Body of pancreas (tissue), 4 donors: ENCODE measurements at regions not wholly inside any gene's neighbourhood (a gene's known extent, or its start where the extent isn't known, plus 50 kb on each side); places are given as distances from the start of the nearest gene placed in this dataset.

Experiments
- ATAC-seq: fragments of 150-250 bp; one replicate; pipeline ENCODE4 v1.9.1; 2016
- DNase-seq, 4 donors: peaks; one replicate each; pipeline ENCODE4 v3.0.0-alpha.2; 2019
- H3K27ac ChIP-seq, 4 donors: fragments of 200-600 bp; sonication (generic); 1 replicate in 3 of 4; 2 replicates in 1 of 4; pipeline versions ENCODE4 v1.5.1 to v1.6.1; 2016 to 2019; ENCODE audit warnings: mild to moderate bottlenecking in 1 of 4, mixed read lengths in 1 of 4, moderate library complexity in 1 of 4
- H3K27me3 ChIP-seq, 2 donors: fragments of 200-600 bp; sonication (generic); one replicate each; pipeline ENCODE4 v1.6.0; 2016; ENCODE audit warnings: mild to moderate bottlenecking in 1 of 2
- H3K36me3 ChIP-seq, 2 donors: fragments of 200-600 bp; sonication (generic); replicated peaks in 1 of 2; 2 replicates each; pipeline ENCODE4 v1.5.1; 2016; ENCODE audit warnings: low read depth in 2 of 2; ENCODE audit not compliant: insufficient read depth in 1 of 2
- H3K4me1 ChIP-seq: fragments of 200-600 bp; sonication (generic); one replicate; pipeline ENCODE4 v1.6.0; 2016
- H3K4me3 ChIP-seq, 2 donors: fragments of 200-600 bp; sonication (generic); 1 replicate in 1 of 2; 2 replicates in 1 of 2; pipeline ENCODE4 v1.5.1; 2016 to 2019
- H3K9me3 ChIP-seq, 3 donors: fragments of 200-600 bp; sonication (generic); 1 replicate in 2 of 3; 2 replicates in 1 of 3; pipeline ENCODE4 v1.5.1; 2016
- CTCF ChIP-seq, 7 experiments: fragments of 450-650 bp in 4 of 7; fragments of 200-600 bp in 3 of 7; sonication (generic) in 3 of 7; IDR thresholded peaks; one replicate each; pipeline ENCODE4 v1.5.1; 2016 to 2019; ENCODE audit warnings: antibody characterized with exemption in 7 of 7
- POLR2A ChIP-seq, 3 donors: fragments of 450-650 bp; IDR thresholded peaks; one replicate each; pipeline ENCODE4 v1.6.1; 2016; ENCODE audit warnings: antibody characterized with exemption in 3 of 3, mild to moderate bottlenecking in 2 of 3
- WGBS, 2 donors: methylation state at CpG; one replicate each; pipeline ENCODE4 v1.1.5; 2017; 5-methylcytosine and 5-hydroxymethylcytosine counted together
- intact Hi-C: fragments of 100-400 bp; cut with DNase I; formaldehyde crosslinking; loops from one replicate; pipeline ENCODE4 v1.15.1; 2023

GRCh38 chr18:10340821-10341220, 113.6 kb upstream of the APCDD1 start:
- Histone ChIP-seq H3K4me1 (no peaks in the 10 kb centered on the region), H3K36me3 (no peaks in the 10 kb centered on the region), H3K4me3 (no peak overlapping the region), H3K9me3 (no peaks in the 10 kb centered on the region), H3K27me3 (no peaks in the 10 kb centered on the region), H3K27ac (no peak overlapping the region)
- no peak for TF ChIP-seq CTCF (IDR thresholded peaks at IDR 0.05)
- no peak for TF ChIP-seq POLR2A (IDR thresholded peaks at IDR 0.05)
- ATAC-seq (no peak), DNase-seq (no peak)
- WGBS, 2 donors = 91 to 96% methylated on average over 4 to 5 of the region's 5 CpGs
- intact Hi-C loops = no loop called here

GRCh38 chr18:10343778-10344177, 110.7 kb upstream of the APCDD1 start:
- H3K4me3 ChIP-seq = no peak overlapping the region
- no peaks in the 10 kb centered on the region for H3K36me3 ChIP-seq
- intact Hi-C loops = no loop called here
- no peaks in the 10 kb centered on the region for H3K27me3 ChIP-seq
- ATAC-seq = no peak
- no peak for DNase-seq
- H3K27ac ChIP-seq = no peak overlapping the region
- no peaks in the 10 kb centered on the region for H3K9me3 ChIP-seq
- TF ChIP-seq POLR2A (IDR thresholded peaks at IDR 0.05) = no peak
- TF ChIP-seq CTCF (IDR thresholded peaks at IDR 0.05) = no peak
- WGBS, 2 donors = 79 to 85% methylated on average over 5 to 11 of the region's 11 CpGs
- H3K4me1 ChIP-seq = no peaks in the 10 kb centered on the region

GRCh38 chr18:10346749-10347415, 107.6 kb upstream of the APCDD1 start:
- DNase-seq (no peak), ATAC-seq (no peak)
- Histone ChIP-seq H3K9me3 (no peaks in the 10 kb centered on the region), H3K27ac (no peak overlapping the region), H3K4me3 (no peak overlapping the region), H3K27me3 (no peaks in the 10 kb centered on the region), H3K4me1 (peaks cover 4% of the 10 kb centered on the region), H3K36me3 (no peaks in the 10 kb centered on the region)
- intact Hi-C loops = no loop called here
- WGBS, 2 donors = 80 to 85% methylated on average over 12 to 17 of the region's 17 CpGs
- TF ChIP-seq CTCF (IDR thresholded peaks at IDR 0.05) = no peak
- no peak for TF ChIP-seq POLR2A (IDR thresholded peaks at IDR 0.05)

- no peaks in the 10 kb centered on the region for H3K9me3 ChIP-seq
- H3K4me3 ChIP-seq = no peak overlapping the region
- H3K4me1 ChIP-seq = peaks cover 10% of the 10 kb centered on the region
- intact Hi-C loops = no loop called here
- DNase-seq (no peak), ATAC-seq (no peak)
- H3K36me3 ChIP-seq = no peaks in the 10 kb centered on the region
- TF ChIP-seq POLR2A (IDR thresholded peaks at IDR 0.05) (no peak), CTCF (IDR thresholded peaks at IDR 0.05) (no peak)
- 90 to 93% methylated on average over 4 of the region's 4 CpGs for WGBS, 2 donors
- no peak overlapping the region for H3K27ac ChIP-seq
- no peaks in the 10 kb centered on the region for H3K27me3 ChIP-seq
Measured at GRCh38 chr18:10349561-10349960, 104.9 kb upstream of the APCDD1 start.

- 83 to 97% methylated on average over 6 to 9 of the region's 10 CpGs for WGBS, 2 donors
- DNase-seq = no peak
- no peak overlapping the region for H3K4me3 ChIP-seq
- no peaks in the 10 kb centered on the region for H3K27me3 ChIP-seq
- no peak overlapping the region for H3K27ac ChIP-seq
- no peaks in the 10 kb centered on the region for H3K9me3 ChIP-seq
- TF ChIP-seq CTCF (IDR thresholded peaks at IDR 0.05) (no peak), POLR2A (IDR thresholded peaks at IDR 0.05) (no peak)
- H3K36me3 ChIP-seq = no peaks in the 10 kb centered on the region
- ATAC-seq = no peak
- intact Hi-C loops = no loop called here
- H3K4me1 ChIP-seq = peaks cover 10% of the 10 kb centered on the region
Measured at GRCh38 chr18:10350661-10351060, 103.8 kb upstream of the APCDD1 start.
